Body of pancreas (tissue), 4 donors: ENCODE measurements at regions not wholly inside any gene's neighbourhood (a gene's known extent, or its start where the extent isn't known, plus 50 kb on each side); places are given as distances from the start of the nearest gene placed in this dataset.

Experiments
- ATAC-seq: fragments of 150-250 bp; one replicate; pipeline ENCODE4 v1.9.1; 2016
- DNase-seq, 4 donors: peaks; one replicate each; pipeline ENCODE4 v3.0.0-alpha.2; 2019
- H3K27ac ChIP-seq, 4 donors: fragments of 200-600 bp; sonication (generic); 1 replicate in 3 of 4; 2 replicates in 1 of 4; pipeline versions ENCODE4 v1.5.1 to v1.6.1; 2016 to 2019; ENCODE audit warnings: mild to moderate bottlenecking in 1 of 4, mixed read lengths in 1 of 4, moderate library complexity in 1 of 4
- H3K27me3 ChIP-seq, 2 donors: fragments of 200-600 bp; sonication (generic); one replicate each; pipeline ENCODE4 v1.6.0; 2016; ENCODE audit warnings: mild to moderate bottlenecking in 1 of 2
- H3K36me3 ChIP-seq, 2 donors: fragments of 200-600 bp; sonication (generic); replicated peaks in 1 of 2; 2 replicates each; pipeline ENCODE4 v1.5.1; 2016; ENCODE audit warnings: low read depth in 2 of 2; ENCODE audit not compliant: insufficient read depth in 1 of 2
- H3K4me1 ChIP-seq: fragments of 200-600 bp; sonication (generic); one replicate; pipeline ENCODE4 v1.6.0; 2016
- H3K4me3 ChIP-seq, 2 donors: fragments of 200-600 bp; sonication (generic); 1 replicate in 1 of 2; 2 replicates in 1 of 2; pipeline ENCODE4 v1.5.1; 2016 to 2019
- H3K9me3 ChIP-seq, 3 donors: fragments of 200-600 bp; sonication (generic); 1 replicate in 2 of 3; 2 replicates in 1 of 3; pipeline ENCODE4 v1.5.1; 2016
- POLR2A ChIP-seq, 3 donors: fragments of 450-650 bp; IDR thresholded peaks; one replicate each; pipeline ENCODE4 v1.6.1; 2016; ENCODE audit warnings: antibody characterized with exemption in 3 of 3, mild to moderate bottlenecking in 2 of 3
- WGBS, 2 donors: methylation state at CpG; one replicate each; pipeline ENCODE4 v1.1.5; 2017; 5-methylcytosine and 5-hydroxymethylcytosine counted together
- intact Hi-C: fragments of 100-400 bp; cut with DNase I; formaldehyde crosslinking; loops from one replicate; pipeline ENCODE4 v1.15.1; 2023
- TF ChIP-seq, protein P1 (sequence below), 7 experiments: fragments of 450-650 bp in 4 of 7; fragments of 200-600 bp in 3 of 7; sonication (generic) in 3 of 7; IDR thresholded peaks; one replicate each; pipeline ENCODE4 v1.5.1; 2016 to 2019; ENCODE audit warnings: antibody characterized with exemption in 7 of 7

DNA sequence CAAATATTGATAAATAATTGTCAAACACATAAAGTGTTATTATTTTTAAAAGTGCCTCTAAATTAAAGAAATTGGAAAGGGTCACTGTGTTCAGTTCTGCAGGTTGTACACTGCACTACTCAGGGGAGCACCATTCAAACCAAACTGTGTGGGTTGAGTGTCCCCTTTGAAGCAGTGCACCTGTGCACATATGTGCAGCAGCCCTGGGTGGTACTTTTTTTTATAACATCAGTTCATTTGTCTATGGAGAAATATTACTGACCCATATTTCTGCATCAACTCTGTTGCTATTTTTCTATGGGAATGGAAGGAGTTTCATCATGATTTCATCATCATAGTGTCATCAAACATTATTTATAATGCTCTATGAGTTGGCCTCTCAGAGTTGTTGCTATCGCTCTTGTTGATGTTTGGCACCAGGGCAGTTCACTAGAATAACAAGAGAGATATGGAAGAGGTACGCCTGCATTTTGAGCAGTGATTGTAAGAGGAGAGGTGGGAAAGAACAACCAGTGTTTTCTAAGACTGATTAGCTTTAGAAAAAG, 457.6 kb downstream of the TFAP2A start:
- 71 to 73% methylated on average over 2 of the region's 2 CpGs for WGBS, 2 donors

DNA sequence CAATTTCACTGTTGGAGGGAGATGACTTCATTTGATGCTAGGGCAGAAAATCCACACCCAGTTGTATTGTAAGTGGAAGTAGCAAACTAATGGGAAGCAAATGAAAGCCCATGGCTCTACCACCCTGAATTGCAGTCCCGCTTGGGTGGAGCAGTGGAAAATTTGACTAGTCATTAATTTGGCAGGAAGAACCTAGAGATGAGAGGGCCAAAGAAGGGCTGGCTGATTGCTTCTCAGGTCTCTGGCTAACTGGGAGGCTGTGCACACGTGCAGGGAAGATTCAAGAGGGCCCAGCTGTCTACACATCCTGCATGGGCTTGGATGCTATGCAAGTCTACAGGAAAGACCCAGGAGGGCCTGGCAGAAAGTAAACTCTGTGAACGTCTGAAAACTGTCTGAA, 466.2 kb downstream of the TFAP2A start:
- H3K4me3 ChIP-seq = no peak overlapping the region
- no peak for ATAC-seq
- DNase-seq = no peak
- H3K9me3 ChIP-seq = no peaks in the 10 kb centered on the region
- no peak for TF ChIP-seq POLR2A (IDR thresholded peaks at IDR 0.05)
- TF ChIP-seq, protein P1, sequence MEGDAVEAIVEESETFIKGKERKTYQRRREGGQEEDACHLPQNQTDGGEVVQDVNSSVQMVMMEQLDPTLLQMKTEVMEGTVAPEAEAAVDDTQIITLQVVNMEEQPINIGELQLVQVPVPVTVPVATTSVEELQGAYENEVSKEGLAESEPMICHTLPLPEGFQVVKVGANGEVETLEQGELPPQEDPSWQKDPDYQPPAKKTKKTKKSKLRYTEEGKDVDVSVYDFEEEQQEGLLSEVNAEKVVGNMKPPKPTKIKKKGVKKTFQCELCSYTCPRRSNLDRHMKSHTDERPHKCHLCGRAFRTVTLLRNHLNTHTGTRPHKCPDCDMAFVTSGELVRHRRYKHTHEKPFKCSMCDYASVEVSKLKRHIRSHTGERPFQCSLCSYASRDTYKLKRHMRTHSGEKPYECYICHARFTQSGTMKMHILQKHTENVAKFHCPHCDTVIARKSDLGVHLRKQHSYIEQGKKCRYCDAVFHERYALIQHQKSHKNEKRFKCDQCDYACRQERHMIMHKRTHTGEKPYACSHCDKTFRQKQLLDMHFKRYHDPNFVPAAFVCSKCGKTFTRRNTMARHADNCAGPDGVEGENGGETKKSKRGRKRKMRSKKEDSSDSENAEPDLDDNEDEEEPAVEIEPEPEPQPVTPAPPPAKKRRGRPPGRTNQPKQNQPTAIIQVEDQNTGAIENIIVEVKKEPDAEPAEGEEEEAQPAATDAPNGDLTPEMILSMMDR (IDR thresholded peaks at IDR 0.05) = no peak
- 52 to 59% methylated on average over 3 of the region's 3 CpGs for WGBS, 2 donors
- intact Hi-C loops = no loop called here
- no peak overlapping the region for H3K27ac ChIP-seq
- no peaks in the 10 kb centered on the region for H3K4me1 ChIP-seq
- H3K27me3 ChIP-seq = no peaks in the 10 kb centered on the region
- no peaks in the 10 kb centered on the region for H3K36me3 ChIP-seq

More for the DNA sequence above, 457.6 kb downstream of the TFAP2A start:
- no peak for TF ChIP-seq POLR2A (IDR thresholded peaks at IDR 0.05)
- TF ChIP-seq, protein P1 (IDR thresholded peaks at IDR 0.05) = no peak
- DNase-seq (no peak), ATAC-seq (no peak)
- no peaks in the 10 kb centered on the region for H3K4me1 ChIP-seq
- H3K27me3 ChIP-seq = no peaks in the 10 kb centered on the region
- H3K9me3 ChIP-seq = no peaks in the 10 kb centered on the region
- intact Hi-C loops = no loop called here
- no peak overlapping the region for H3K27ac ChIP-seq
- H3K36me3 ChIP-seq = no peaks in the 10 kb centered on the region
- H3K4me3 ChIP-seq = no peak overlapping the region

DNA sequence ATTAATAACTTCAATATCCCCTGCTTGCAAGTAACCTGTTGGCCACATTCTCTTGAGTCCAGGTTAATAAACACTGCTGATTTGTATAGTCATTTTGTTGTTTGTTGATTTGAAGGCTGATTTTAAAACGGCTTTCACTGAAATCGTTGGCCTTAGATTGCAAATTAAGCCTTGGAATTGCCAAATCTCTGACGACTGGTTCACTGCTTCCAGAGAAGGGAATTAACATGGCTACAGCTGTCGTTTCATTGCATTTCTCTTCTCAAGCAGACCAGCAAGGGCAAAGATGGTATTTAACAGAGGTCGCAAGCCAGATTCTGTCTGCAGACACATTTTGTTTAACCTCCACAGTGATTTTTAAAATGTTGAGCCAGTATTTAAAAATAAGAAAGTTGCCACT, 470.9 kb downstream of the TFAP2A start:
- no peaks in the 10 kb centered on the region for H3K27me3 ChIP-seq
- H3K27ac ChIP-seq = no peak overlapping the region
- H3K4me1 ChIP-seq = no peaks in the 10 kb centered on the region
- TF ChIP-seq, protein P1 (IDR thresholded peaks at IDR 0.05) = no peak
- no peak for TF ChIP-seq POLR2A (IDR thresholded peaks at IDR 0.05)
- 59 to 61% methylated on average over 5 of the region's 5 CpGs for WGBS, 2 donors
- no peak for DNase-seq
- ATAC-seq = no peak
- no peaks in the 10 kb centered on the region for H3K36me3 ChIP-seq
- intact Hi-C loops = no loop called here
- H3K4me3 ChIP-seq = no peak overlapping the region
- H3K9me3 ChIP-seq = no peaks in the 10 kb centered on the region

DNA sequence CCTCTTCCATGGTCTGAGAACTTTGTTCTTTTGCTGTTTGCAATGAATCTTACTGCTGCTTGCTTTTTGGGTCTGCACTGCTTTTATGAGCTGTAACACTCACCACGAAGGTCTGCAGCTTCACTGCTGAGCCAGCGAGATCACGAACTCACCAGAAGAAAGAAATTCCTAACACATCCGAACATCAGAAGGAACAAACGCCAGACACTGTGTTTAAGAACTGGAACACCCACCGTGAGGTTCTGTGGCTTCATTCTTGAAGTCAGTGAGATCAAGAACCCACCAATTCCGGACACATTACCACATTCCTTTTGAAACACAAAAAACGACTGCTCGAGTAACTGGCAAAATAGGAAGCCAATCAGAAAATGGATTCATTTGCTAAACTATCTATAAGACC, 471.8 kb downstream of the TFAP2A start:
- Histone ChIP-seq H3K9me3 (no peaks in the 10 kb centered on the region), H3K4me1 (no peaks in the 10 kb centered on the region), H3K27me3 (no peaks in the 10 kb centered on the region), H3K36me3 (no peaks in the 10 kb centered on the region), H3K27ac (no peak overlapping the region), H3K4me3 (no peak overlapping the region)
- WGBS, 2 donors = 82 to 88% methylated on average over 9 of the region's 9 CpGs
- TF ChIP-seq POLR2A (IDR thresholded peaks at IDR 0.05) = no peak
- TF ChIP-seq, protein P1 (IDR thresholded peaks at IDR 0.05) = no peak
- no peak for ATAC-seq
- intact Hi-C loops = no loop called here
- DNase-seq = no peak

DNA sequence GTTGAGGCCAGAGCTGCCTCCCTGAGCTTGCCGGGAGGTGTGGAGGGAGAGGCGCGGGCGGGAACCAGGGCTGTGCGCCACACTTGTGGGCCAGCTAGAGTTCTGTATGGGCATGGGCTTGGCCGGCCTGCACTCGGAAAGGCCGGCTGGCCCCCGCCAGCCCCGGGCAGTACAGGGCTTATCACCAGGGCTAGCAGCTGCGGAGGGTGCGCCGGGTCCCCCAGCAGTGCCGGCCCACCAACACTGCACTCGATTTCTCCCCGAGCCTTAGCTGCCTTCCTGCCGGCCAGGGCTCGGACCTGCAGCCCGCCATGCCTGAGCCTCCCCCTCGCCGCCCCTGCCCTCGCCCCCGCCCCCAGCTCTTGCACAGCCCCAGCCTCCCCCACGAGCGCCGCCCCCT, 472.7 kb downstream of the TFAP2A start:
- DNase-seq = no peak

More for the DNA sequence above, 472.7 kb downstream of the TFAP2A start:
- Histone ChIP-seq H3K27me3 (no peaks in the 10 kb centered on the region), H3K36me3 (no peaks in the 10 kb centered on the region), H3K4me3 (no peak overlapping the region), H3K4me1 (no peaks in the 10 kb centered on the region), H3K27ac (no peak overlapping the region), H3K9me3 (no peaks in the 10 kb centered on the region)
- no peak for TF ChIP-seq POLR2A (IDR thresholded peaks at IDR 0.05)
- TF ChIP-seq, protein P1 (IDR thresholded peaks at IDR 0.05) = no peak
- 93 to 98% methylated on average over 9 to 19 of the region's 26 CpGs for WGBS, 2 donors
- intact Hi-C loops = no loop called here
- no peak for ATAC-seq
